SHP77 treated with DMSO at 0.1 percent for 48 hours (cell line): ENCODE measurements at regions not wholly inside any gene's neighbourhood (a gene's known extent, or its start where the extent isn't known, plus 50 kb on each side); places are given as distances from the start of the nearest gene placed in this dataset.
"Not testable (repeated sequence)": the region's sequence is repeated elsewhere in the genome, so short reads cannot be mapped to it uniquely, and the experiment has no call there.

ENCODE experiments used
- DNase-seq: peaks from one replicate; lab custom pipeline; 2025; lab: John Stamatoyannopoulos, UW

DNA sequence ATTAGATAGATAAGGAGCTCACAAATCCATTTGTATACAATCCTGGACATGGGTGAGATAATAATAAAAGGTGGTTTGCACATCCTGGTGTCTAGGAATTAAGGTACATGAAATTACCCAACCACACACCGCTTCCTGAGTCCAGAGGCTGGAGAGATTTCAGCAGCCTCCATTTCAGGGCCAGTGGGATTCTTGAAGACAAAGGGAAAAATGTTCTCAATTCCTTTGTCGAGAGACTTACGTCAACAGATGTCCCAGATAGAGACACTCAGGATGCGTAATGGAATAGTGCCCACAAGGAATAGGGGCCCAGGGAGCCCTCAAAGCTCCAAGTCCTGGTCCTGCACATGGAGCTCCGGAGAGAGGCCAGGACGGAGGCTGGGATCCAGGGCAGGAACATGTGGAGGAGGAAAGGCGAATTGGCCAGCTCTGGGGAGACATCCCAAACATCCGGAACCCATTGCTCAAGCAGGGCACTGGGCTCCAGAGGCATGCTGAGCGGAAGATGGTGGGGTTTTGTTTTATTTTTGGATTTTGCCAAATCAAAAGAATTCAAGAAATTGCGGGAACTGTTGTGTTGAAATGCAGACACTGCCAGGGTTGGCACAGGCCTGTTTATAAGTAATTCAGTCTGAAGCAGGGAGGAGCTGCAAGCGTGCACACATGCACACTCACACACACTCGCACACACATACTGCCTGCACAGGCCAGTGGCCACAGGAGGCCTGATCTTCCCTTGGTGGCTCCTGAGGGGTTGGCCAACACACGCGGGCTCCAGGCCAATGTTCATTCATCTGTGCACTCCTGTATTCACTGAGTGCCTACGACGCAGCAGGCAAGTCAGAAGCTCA lies 97.2 kb downstream of the NOG start:
- no peak for DNase-seq

DNA sequence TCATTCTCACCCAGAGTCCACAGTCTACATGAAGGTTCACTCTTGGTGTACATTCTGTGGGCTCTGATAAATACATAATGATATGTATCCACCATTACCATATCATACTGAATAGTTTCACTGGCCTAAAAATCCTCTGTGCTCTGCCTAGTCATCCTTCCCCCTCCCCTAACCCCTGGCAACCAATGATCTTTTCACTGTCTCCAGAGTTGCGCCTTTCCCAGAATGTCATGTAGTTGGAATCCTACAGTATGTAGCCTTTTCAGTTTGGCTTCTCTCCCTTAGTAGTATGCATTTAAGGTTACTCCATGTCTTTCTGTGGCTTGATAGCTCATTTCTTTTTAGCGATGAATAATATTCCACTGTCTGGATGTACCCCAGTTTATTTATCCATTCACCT lies 101.3 kb downstream of the NOG start:
- DNase-seq, result no peak

GRCh38 chr17:56697190-56697589 lies 103.7 kb downstream of the NOG start:
- no peak for DNase-seq

- DNase-seq, result no peak
Observed at GRCh38 chr17:56699186-56699894, 105.8 kb downstream of the NOG start.

GRCh38 chr17:56700919-56701420 lies 107.5 kb downstream of the NOG start:
- DNase-seq, result no peak

DNA sequence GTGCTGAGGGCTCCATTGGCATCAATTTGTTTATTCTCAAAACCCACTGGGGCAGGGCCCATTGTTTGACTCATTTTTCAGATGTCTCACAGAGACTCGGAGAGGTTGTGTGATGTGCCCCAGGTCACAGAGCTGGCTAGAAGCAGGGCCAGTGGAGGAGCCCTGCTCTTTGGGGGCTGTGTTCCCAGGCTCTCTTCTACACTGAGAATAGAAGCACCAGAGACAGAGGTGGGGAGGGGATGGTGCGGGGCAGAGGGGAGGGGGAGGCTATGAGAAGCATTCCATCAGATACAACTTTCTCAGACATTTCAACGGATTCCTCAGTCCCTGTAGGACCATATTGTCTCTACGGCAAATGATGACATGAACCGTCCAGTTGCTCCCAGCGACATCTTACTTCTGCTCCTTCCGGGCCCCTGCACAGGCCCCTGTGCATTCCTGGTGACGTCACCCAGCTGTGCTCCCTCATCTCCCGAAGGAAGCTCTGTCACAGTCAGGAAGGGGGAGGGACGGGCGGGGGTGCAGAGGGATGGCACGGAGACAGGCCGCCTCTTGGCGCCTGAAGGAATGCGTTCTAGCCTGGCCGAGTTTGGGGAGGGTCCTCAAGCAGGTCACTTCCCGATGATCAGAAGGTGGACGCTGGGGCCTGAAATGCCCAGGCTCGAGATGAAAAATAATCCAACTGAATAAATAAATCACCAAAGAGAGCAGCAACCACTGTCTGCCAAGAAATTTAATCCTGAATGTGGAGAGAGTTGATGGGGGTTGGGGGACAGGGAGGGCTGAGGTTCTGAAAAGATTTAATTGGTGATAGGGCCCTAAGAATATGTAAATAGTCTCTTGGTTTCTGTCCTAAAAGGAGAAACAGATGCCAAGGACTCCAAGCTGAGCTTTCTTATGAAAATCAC lies 114.1 kb downstream of the NOG start:
- no peak for DNase-seq

- no peak for DNase-seq
Observed at GRCh38 chr17:56708220-56708558, 114.7 kb downstream of the NOG start.

DNA sequence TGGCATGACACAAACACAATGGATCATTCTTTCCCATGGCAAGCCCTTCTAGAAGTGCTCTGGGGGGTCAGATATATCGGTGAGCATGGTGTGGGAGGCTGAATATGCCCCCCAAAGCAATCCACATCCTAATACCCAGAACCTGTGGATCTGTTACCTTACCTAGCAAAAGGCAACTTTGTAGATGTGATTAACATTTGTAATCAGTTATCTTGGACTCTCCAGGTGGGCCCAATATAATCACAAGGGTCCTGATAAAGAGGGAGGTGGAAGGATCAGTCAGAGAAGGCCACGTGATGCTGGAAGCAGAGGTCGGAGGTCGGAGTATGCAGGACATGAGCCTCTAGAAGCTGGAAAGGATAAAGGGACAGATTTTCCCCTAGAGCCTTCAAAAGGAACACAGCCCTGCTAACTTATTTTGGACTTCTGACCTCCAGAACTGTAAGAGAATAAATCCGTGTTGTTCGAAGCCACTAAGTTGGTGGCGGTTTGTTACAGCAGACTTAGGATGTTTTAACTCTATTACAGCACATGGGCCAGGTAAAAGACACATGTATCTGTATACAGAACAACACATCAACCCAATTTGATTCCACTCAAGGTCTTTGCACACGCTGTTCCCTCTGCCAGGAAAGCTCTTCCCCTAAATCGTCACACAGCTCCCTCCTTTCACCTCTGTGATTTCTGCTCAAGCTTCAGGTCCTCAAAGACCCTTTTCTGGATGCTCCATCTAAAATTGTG lies 115.3 kb downstream of the NOG start:
- DNase-seq, result no peak

- no peak for DNase-seq
Observed at GRCh38 chr17:56710986-56711385, 117.5 kb downstream of the NOG start.

DNA sequence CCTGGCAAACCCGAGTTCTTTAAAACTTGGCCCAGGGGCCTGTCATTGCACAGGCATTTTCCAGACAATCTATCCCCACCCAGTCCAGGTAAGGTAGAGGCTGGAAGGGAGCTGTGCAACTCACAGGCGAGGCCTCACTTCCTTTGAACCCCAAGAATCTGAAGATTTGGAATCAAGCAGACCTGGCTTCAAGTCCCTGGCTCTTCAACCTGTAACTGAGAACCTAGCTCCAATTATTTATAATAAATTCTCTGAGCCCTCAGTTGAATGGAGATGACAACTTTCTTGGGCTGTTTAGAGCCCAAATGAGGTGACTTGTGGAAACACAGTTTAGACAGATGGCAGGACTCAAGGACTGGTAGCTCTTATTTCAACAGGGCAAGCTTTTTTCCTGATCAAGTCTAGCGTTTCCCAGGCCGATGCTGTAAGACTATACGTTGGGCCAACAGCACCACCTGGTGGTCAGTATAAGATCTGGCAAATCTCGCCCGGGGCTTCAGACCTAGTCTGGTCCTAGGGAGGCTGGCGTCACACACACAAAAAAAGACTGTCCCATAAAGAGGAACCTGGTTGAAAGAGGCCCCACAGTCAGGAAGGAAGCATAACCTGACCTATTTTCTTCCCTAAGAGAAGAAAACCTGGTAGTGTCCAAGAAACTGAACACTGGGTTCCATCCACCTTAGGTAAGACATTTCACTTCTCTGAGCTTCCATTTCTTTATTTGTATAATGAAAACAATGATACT lies 117.9 kb downstream of the C17orf67 start:
- peak; percentile 15 for DNase-seq

- DNase-seq, result no peak
Observed at GRCh38 chr17:56717471-56717870, 116.2 kb downstream of the C17orf67 start.

GRCh38 chr17:56718515-56718914 lies 115.2 kb downstream of the C17orf67 start:
- no peak for DNase-seq

- DNase-seq, result no peak
Observed at GRCh38 chr17:56723421-56723820, 110.3 kb downstream of the C17orf67 start.

DNA sequence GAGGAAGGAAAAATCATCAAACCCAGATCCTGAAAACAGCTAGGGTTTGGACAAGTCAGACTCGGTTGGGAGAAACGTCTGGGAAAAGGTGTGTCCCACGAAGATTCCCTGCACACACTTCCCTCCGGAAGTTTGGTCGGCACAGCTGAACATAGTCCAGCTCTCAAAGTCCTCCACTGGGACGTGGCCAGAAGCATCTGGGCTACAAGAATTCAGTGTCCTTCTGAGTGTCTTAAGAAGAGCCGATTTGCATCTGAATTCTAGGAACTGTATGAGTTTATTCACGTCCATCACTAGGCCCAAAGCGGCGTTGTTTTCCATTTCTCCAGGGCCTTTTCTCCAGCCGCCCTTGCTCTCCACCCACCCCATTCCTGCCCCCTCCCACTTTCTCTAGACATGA lies 109.1 kb downstream of the C17orf67 start:
- DNase-seq, result no peak

GRCh38 chr17:56725144-56725543 lies 108.6 kb downstream of the C17orf67 start:
- no peak for DNase-seq

DNA sequence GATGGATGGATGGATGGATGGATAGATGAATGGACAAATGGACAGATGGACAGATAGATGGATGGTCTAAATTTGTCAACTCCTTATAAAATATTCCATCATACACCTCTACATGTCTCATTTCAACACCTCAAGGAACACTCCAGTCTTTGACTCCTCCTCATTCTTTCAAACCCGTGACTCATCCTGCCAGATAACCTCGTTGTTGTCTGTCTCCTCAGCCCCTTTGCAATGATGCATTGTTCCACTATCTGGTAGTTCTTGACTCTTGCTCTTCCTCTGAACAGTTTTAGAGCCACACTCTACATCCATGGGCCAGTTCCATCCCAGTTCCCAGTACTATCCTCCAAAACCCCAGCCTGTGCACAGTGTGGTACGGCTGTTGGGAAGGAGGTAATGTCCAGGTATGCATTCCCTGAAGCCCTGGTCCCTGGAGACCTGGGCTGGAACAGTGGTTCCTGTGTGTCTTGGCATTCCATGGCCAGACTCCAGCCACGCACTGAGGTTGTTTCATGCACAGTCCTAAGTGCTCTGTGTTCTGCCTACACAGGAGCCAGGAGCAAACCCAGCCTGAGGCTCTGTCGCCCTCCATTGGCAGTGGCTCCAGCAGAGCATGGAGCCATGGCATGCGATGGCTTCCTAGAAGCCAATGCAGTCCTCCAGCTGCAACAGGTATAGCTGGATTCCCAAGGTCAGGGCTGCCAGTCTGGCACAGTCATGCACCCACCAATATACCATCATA lies 105.7 kb downstream of the C17orf67 start:
- DNase-seq, result no peak

DNA sequence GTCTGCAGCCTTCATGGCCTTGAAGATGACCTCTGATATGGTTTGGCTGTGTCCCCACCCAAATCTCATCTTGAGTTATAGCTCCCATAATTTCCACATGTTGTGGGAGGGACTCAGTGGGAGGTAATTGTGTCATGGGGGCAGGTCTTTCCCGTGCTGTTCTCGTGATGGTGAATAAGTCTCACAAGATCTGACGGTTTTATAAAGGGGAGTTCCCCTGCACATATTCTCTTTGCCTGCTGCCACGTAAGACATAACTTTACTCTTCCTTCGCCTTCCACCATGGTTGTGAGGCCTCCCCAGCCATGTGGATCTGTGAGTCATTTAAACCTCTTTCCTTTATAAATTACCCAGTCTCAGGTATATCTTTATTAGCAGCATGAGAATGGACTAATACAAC lies 102.6 kb downstream of the C17orf67 start:
- DNase-seq, result not testable (repeated sequence)

- no peak for DNase-seq
Observed at GRCh38 chr17:56733833-56734232, 99.9 kb downstream of the C17orf67 start.

DNA sequence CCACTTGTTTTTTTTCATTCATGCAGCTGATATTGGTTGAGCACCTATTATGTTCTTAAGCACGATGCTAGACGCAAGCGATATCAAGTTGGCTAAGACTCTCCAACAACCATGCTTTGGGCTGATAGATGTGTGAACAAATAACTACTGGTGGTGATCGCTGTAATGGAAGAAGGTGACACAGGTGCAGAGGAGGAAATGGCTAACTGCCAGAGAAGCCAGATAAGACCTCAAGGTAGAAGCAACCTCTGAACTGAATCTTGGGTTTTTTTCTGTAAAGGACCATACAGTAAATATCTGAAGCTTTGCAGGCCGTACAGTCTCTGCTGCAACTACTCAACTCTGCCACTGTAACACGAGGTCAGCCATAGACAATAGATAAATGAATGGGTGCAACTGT lies 97.9 kb downstream of the C17orf67 start:
- DNase-seq, result no peak
